Immature natural killer cell (primary cell): ENCODE measurements at regions not wholly inside any gene's neighbourhood (a gene's known extent, or its start where the extent isn't known, plus 50 kb on each side); places are given as distances from the start of the nearest gene placed in this dataset.

Source experiments
- DNase-seq, 3 donors: peaks; one replicate each; pipeline ENCODE4 v3.0.0; 2022; ENCODE audit warnings: mixed read lengths in 1 of 3
- H3K27ac Mint-ChIP-seq, 6 donors: one replicate each; pipeline ENCODE4 v1.8.0; 2020; ENCODE audit warnings: mixed read lengths in 6 of 6, mild to moderate bottlenecking in 5 of 6, inconsistent platforms in 4 of 6, moderate library complexity in 3 of 6
- H3K27me3 Mint-ChIP-seq, 3 donors: one replicate each; pipeline ENCODE4 v1.8.0; 2020 to 2021; ENCODE audit warnings: low read depth in 3 of 3, mild to moderate bottlenecking in 3 of 3, mixed read lengths in 3 of 3, moderate library complexity in 3 of 3, inconsistent platforms in 1 of 3
- H3K36me3 Mint-ChIP-seq, 3 donors: one replicate each; pipeline ENCODE4 v1.8.0; 2020; ENCODE audit warnings: mixed read lengths in 3 of 3, inconsistent platforms in 2 of 3, mild to moderate bottlenecking in 2 of 3
- H3K4me1 Mint-ChIP-seq, 2 donors: one replicate each; pipeline ENCODE4 v1.8.0; 2020; ENCODE audit warnings: inconsistent platforms in 2 of 2, mild to moderate bottlenecking in 2 of 2, mixed read lengths in 2 of 2, moderate library complexity in 1 of 2
- H3K4me3 Mint-ChIP-seq, 5 donors: one replicate each; pipeline ENCODE4 v1.8.0; 2020; ENCODE audit warnings: mild to moderate bottlenecking in 5 of 5, mixed read lengths in 5 of 5, inconsistent platforms in 3 of 5, moderate library complexity in 3 of 5
- H3K9me3 Mint-ChIP-seq, 6 donors: one replicate each; pipeline ENCODE4 v1.8.0; 2020; ENCODE audit warnings: mild to moderate bottlenecking in 6 of 6, mixed read lengths in 6 of 6, inconsistent platforms in 4 of 6, moderate library complexity in 3 of 6

DNA sequence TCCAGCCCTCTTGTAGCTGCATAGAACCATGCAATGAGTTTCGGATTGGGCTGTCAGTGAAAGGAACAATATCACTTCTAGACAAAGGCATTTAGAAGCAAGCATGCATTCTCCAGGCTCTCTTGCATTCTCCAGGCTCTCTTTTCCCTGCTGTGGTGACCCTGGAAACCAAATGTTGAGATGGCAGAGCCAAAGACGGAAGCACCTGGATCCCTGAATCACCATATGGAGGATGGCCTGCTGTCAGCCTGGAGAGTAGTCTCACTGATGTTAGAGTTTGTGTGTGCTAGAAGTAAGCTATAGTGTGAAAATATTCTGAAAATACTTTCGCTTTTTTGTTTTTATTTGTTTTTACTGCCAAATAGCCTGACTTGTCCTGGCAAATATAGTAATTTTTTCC is 203.9 kb downstream of the C1D start:
- Mint-ChIP-seq H3K27me3 (peaks cover 0 to 6% (median 3%) of the 10 kb centered on the region in 3 donors), H3K36me3 (no peaks in the 10 kb centered on the region), H3K4me3 (no peak overlapping the region), H3K27ac (no peak overlapping the region), H3K9me3 (no peaks in the 10 kb centered on the region), H3K4me1 (no peaks in the 10 kb centered on the region)
- no peak for DNase-seq

DNA sequence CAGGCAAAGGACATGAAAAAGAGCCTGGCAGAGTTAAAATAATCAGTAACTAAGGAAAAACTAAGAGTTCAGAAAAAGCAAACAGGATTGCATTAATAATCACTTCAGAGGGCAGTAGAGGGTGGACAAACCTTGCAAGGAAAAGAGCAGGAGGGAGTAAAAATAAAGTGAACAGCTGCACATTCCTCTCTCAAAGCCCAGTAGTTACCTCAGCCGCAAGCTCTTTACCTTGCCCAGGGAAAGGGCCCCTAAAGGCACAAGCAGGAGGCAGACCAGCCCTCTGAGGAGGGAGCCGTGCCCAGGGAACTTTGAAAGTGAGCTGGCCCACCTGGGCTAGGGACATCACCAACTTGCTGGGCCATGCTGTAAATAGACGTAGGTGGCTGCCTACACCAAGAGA is 196.9 kb downstream of the C1D start:
- no peaks in the 10 kb centered on the region for H3K4me1 Mint-ChIP-seq
- DNase-seq: no peak
- H3K36me3 Mint-ChIP-seq: no peaks in the 10 kb centered on the region
- H3K27ac Mint-ChIP-seq: no peak overlapping the region
- H3K27me3 Mint-ChIP-seq: peaks cover 1 to 10% (median 5%) of the 10 kb centered on the region in 3 donors
- H3K4me3 Mint-ChIP-seq: no peak overlapping the region
- peaks cover 0 to 2% (median 0%) of the 10 kb centered on the region in 6 donors for H3K9me3 Mint-ChIP-seq

DNA sequence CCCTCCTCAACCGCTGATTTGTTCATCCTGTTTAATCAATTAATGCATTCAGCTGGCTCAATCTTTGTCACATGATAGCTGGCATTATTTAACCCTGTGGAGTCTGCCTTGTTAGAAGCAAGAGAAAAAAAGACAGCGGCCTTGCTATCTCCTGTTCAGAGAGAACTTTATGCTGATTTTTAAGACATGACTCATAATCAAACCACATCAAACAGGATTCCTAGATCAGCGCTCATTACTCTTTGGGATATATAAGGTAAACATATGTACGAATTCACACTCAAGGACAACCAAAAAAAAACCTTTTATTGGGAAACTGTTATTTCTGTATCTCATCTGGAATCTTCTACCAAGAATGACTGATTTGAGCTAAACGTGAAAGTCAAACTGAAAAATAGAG is 195.1 kb downstream of the C1D start:
- H3K27me3 Mint-ChIP-seq: peaks cover 2 to 10% (median 4%) of the 10 kb centered on the region in 3 donors
- H3K27ac Mint-ChIP-seq: no peak overlapping the region
- DNase-seq: no peak
- H3K36me3 Mint-ChIP-seq: no peaks in the 10 kb centered on the region
- H3K4me1 Mint-ChIP-seq: no peaks in the 10 kb centered on the region
- peaks cover 0 to 2% (median 0%) of the 10 kb centered on the region in 6 donors for H3K9me3 Mint-ChIP-seq
- H3K4me3 Mint-ChIP-seq: no peak overlapping the region

DNA sequence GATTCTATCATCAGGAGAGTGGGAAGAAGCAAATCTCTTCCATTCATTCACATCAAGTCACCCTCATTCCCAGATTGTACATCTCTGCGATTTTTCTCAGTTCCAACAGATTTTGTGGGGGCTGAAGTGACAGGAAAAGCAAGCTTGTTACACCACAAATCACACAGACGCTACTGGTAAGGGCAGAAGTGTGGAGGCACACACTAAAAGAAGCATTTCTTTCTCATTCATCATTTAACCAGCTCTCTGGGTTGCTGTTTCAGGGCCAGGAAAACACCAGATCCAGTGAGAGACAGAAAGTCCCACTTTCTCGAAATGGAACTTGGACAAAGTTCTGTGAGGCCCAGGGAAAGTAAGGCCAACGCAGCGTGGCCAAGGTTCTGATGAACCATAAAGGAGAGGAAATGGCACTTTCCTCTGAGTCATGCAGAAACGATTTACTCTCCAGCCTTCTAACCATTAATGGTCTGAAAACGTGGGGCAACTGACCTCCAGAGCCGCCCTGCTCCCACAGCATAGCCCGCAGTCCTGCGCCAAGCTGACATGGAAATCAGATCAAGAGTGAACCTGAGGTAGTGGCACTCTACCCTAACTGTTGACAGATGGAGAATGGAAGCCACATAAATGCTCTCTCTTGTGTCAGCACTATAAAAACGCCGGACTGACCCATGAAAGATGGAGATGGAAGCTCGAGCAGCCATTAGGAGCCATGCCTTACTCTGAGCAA is 191.0 kb downstream of the C1D start:
- Mint-ChIP-seq H3K36me3 (no peaks in the 10 kb centered on the region), H3K4me1 (no peaks in the 10 kb centered on the region), H3K27me3 (peaks cover 4 to 8% (median 5%) of the 10 kb centered on the region in 3 donors), H3K9me3 (peaks cover 0 to 5% (median 0%) of the 10 kb centered on the region in 6 donors), H3K27ac (no peak overlapping the region), H3K4me3 (no peak overlapping the region)
- DNase-seq: no peak

DNA sequence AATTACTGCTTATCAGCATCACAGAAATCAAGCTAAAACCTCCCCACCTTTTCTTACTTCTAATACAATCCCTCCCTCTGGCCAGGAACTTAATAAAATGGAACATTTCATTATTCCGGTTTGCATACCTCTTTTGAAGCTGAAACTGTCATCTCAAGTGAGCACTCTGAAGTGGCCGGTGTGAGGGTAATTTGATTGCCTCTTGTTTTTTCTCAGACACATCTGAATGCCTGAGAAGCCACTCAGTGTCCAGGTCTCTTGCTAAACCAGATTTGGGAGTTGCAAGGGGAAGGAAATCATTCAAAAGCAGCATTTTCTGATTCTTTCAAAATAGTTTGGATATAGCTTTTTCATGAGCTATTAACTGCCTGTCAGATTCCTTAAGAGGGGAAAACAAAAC is 190.3 kb downstream of the C1D start:
- Mint-ChIP-seq H3K36me3 (no peaks in the 10 kb centered on the region), H3K4me3 (no peak overlapping the region), H3K27ac (no peak overlapping the region), H3K9me3 (peaks cover 0 to 5% (median 0%) of the 10 kb centered on the region in 6 donors), H3K4me1 (no peaks in the 10 kb centered on the region), H3K27me3 (peaks cover 4 to 6% (median 5%) of the 10 kb centered on the region in 3 donors)
- DNase-seq: no peak

DNA sequence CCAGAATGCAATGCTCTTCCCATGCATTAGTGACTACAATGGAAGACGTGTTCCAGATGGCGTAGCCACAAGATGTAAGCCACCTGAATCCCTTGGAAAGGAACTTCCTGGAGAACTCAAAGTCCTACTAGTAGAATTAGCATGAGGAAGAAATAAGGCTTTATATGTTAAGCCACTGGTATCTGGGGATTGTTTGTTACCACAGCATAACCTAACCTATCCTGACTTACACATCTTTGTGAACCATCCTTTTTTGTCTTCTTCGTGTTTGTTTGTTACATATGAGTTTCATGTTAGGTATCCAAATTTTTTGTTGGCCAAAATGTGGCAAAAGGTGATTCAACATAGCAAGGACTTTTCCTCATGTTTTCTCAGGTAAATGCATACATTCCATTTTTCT is 188.9 kb downstream of the C1D start:
- Mint-ChIP-seq H3K9me3 (peaks cover 0 to 4% (median 0%) of the 10 kb centered on the region in 6 donors), H3K4me1 (no peaks in the 10 kb centered on the region), H3K27me3 (peaks cover 5 to 8% (median 6%) of the 10 kb centered on the region in 3 donors), H3K27ac (no peak overlapping the region), H3K36me3 (no peaks in the 10 kb centered on the region), H3K4me3 (no peak overlapping the region)
- no peak for DNase-seq

DNA sequence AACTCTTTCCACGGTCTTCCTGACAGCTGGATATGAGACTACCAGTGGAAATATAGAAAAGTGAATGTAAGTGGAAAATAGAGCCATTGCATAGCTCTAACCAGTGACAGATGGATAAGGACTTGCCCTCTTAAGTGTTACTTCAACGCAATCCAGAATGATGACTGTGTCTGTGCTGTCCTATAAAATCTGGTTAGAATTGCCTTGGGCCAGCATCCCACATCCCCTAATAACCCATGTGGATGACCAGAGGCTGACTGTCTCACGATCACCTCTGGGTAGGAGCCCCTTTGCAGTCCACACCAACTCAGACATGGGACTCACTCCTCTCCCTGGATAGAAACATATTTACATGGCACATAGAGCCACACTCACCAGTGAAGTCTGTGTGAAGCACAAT is 186.6 kb downstream of the C1D start:
- H3K4me3 Mint-ChIP-seq: no peak overlapping the region
- no peaks in the 10 kb centered on the region for H3K4me1 Mint-ChIP-seq
- no peaks in the 10 kb centered on the region for H3K36me3 Mint-ChIP-seq
- no peak for DNase-seq
- peaks cover 0 to 3% (median 0%) of the 10 kb centered on the region in 6 donors for H3K9me3 Mint-ChIP-seq
- H3K27me3 Mint-ChIP-seq: peaks cover 2 to 8% (median 3%) of the 10 kb centered on the region in 3 donors
- no peak overlapping the region for H3K27ac Mint-ChIP-seq

DNA sequence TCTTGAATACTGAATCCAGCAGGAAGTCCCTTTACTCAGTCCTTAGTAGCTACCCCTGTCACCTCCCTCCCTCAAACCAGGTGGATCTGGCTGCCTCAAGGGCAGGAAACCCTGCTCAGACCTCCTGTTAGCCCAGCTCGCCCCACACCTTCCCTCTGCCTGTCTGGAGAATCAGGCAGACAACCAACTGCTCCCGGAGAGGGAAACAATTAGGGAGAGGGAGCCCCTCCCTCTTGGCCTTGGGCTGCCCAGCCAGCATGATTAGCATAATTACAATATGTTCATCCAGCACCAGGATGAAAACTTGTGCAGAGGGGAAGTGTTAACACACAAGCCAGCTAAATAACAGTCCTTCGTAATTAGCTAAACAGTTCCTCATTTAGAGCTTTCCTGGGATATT is 185.5 kb downstream of the C1D start:
- no peak overlapping the region for H3K4me3 Mint-ChIP-seq

DNA sequence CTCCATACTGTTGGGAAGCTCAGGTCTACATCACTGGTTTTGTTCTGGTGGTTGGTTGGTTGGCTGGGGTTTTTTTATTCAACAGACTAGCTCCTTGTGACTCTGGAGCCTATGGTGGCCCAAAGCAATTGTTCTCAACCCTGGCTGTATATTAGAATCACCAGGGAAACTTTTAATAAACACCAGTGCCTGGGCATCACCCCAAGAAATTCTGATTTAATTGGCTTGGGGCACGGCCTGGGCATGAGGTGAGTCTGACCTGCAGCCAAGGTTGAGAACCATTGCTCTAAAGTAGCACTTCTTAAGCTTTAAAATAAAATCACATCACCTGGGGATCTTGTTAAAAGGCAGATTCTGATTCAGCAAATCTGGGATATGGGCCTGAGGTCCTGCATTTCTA is 184.1 kb downstream of the C1D start:
- no peak for DNase-seq
- Mint-ChIP-seq H3K9me3 (peaks cover 0 to 3% (median 0%) of the 10 kb centered on the region in 6 donors), H3K36me3 (no peaks in the 10 kb centered on the region), H3K4me1 (no peaks in the 10 kb centered on the region), H3K4me3 (no peak overlapping the region), H3K27me3 (peaks cover 3 to 5% (median 3%) of the 10 kb centered on the region in 3 donors), H3K27ac (no peak overlapping the region)

More for the DNA sequence above, 185.5 kb downstream of the C1D start:
- DNase-seq: no peak
- Mint-ChIP-seq H3K27ac (no peak overlapping the region), H3K27me3 (peaks cover 2 to 5% (median 3%) of the 10 kb centered on the region in 3 donors), H3K36me3 (no peaks in the 10 kb centered on the region), H3K9me3 (peaks cover 0 to 3% (median 0%) of the 10 kb centered on the region in 6 donors), H3K4me1 (no peaks in the 10 kb centered on the region)

DNA sequence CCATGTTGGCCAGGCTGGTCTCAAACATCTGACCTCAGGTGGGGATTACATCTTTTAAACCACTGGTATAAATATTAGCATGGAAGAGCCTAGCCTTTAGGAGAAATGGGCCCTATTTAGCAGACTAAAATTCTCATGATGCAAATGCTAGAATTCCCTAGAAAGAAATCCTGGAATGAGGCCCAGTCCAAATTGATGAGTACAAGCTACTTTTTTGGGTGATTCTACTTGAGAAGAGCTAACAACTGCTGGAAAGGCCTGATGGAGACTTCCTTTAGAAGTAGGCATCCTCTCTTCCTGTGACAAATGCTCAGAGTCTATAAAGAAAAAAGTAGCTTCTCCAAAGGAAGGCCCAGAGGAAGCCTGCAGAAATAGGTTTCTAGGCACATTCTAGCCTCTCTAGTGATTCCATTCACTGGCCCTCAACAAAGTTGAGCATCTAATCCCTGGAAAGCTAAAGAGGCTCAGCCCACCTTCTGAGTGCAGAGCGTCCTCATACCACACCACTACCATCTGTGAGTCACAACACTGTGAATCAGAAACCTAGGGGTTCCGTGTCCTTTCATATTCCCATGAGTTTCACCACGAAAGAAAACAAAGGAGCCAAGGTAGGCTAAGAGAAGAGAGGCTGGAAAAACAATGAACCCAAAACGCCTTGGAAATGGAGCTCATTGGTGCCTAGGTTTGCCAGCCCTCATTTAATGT is 183.1 kb downstream of the C1D start:
- H3K4me1 Mint-ChIP-seq: no peaks in the 10 kb centered on the region
- H3K27me3 Mint-ChIP-seq: peaks cover 3 to 8% (median 8%) of the 10 kb centered on the region in 3 donors
- H3K9me3 Mint-ChIP-seq: peaks cover 0 to 4% (median 0%) of the 10 kb centered on the region in 6 donors

DNA sequence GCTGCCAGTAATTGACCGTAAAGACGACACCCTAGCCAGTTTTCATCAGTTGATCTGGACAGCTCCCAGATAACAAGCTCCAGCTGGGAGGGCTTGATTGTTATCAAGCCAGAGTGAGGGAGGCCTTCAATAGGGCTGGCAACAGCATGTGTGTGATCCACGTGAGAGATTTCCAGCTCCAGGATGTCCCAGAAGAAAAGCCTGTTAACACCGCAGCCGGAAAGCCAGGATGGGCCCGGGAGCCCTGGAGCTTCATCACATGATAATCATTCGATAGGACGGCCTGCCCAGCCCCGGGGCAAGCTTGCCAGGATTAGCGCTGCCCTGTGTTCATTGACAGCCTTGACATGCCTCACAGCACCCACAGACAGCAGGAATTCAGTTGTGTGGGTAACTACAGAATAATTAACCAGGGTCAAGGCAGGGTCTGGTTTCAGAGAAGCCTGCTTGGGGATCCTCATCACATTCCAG is 182.5 kb downstream of the C1D start:
- peaks cover 0 to 1% (median 0%) of the 10 kb centered on the region in 6 donors for H3K9me3 Mint-ChIP-seq
- no peak for DNase-seq
- H3K27me3 Mint-ChIP-seq: peaks cover 0 to 8% (median 8%) of the 10 kb centered on the region in 3 donors
- H3K4me3 Mint-ChIP-seq: no peak overlapping the region
- no peaks in the 10 kb centered on the region for H3K36me3 Mint-ChIP-seq
- H3K4me1 Mint-ChIP-seq: no peaks in the 10 kb centered on the region
- no peak overlapping the region for H3K27ac Mint-ChIP-seq

More for the DNA sequence above, 183.1 kb downstream of the C1D start:
- no peak for DNase-seq
- Mint-ChIP-seq H3K36me3 (no peaks in the 10 kb centered on the region), H3K27ac (no peak overlapping the region), H3K4me3 (no peak overlapping the region)

DNA sequence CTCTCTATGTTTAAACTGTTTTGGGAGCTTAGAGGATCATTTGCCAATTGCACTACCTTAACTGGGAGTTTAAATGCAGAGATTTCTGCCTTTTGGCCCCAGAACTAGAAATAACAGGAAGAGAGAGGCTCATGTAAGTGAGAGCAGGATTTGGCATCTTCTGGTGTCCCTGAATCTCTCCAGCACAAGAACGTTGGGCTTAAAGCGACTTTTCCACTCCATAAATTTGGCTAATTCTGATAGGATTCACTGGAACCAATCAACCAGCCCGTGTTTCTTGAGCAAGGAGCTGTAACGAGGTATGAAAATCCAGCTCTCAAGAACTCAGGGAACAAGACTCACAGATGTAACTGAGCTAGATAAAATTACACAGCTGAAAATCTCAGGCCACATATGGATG is 181.0 kb downstream of the C1D start:
- no peak overlapping the region for H3K27ac Mint-ChIP-seq

DNA sequence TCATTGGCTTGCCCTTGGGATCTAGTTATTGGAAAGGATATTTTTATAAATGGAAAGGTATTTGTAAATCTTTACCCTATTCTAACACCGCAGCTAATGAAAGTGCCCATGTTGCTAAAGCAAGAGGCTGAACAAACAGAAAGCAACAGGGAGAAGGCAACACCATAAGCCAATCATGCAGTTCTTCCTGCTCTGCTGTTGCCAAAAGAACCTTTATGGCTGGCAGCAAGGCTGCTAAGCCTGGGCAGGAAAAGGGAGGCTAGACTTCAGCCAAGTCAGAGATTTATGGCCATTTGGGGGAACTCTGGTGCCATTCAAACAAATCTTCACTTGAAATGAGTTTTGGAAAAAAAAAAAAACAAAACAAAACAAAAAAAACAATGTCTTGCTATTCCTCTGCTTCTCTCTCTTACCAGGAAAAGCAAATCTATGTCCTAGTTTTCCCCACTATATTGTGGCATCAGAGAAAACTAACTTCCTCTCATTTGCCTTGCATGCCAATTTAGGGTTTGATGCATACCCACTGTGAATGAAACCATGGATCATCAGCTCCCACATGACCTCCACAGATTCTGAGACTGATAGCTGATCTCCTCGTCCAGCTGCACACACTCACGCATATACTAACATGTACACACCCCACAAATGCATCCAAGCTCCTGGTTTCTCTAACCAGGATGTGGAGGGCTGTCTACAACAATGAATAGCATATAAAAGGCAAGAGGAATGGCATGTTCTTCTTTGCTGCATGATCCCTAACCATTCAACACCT is 179.3 kb downstream of the C1D start:
- Mint-ChIP-seq H3K4me3 (no peak overlapping the region), H3K9me3 (peaks cover 0 to 1% (median 0%) of the 10 kb centered on the region in 6 donors), H3K4me1 (no peaks in the 10 kb centered on the region), H3K27me3 (peaks cover 0 to 6% (median 3%) of the 10 kb centered on the region in 3 donors), H3K36me3 (no peaks in the 10 kb centered on the region), H3K27ac (no peak overlapping the region)
- DNase-seq: no peak

More for the DNA sequence above, 181.0 kb downstream of the C1D start:
- Mint-ChIP-seq H3K36me3 (no peaks in the 10 kb centered on the region), H3K4me3 (no peak overlapping the region), H3K9me3 (peaks cover 0 to 1% (median 0%) of the 10 kb centered on the region in 6 donors), H3K4me1 (no peaks in the 10 kb centered on the region), H3K27me3 (peaks cover 0 to 8% (median 6%) of the 10 kb centered on the region in 3 donors)
- DNase-seq: no peak
